ENCODE measurements at regions not wholly inside any gene's neighbourhood (a gene's known extent, or its start where the extent isn't known, plus 50 kb on each side); places are given as distances from the start of the nearest gene placed in this dataset.

DNA sequence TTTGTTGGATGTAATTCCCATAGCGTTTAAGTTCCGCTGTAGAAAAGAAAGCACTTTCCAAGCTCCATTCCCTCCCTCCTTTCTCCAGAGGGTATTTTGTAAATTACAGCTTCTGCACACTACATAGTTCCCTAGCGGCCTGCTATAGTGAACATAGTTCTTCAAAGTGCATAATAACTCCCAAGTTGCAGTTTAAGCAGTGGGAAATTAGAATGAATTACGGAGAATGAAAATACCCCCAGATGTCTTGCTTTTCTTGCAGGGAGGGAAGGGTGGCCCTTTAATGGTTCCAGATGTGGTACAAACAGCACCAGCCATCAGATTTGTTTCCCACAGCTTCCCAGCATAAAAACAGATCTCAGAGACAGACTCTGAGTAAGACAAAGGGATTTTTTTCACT, 893.9 kb downstream of the SUCLG1 start:
- TF ChIP-seq EZH2 (IDR thresholded peaks at IDR 0.05) (no peak), POLR2AphosphoS5 (IDR thresholded peaks at IDR 0.05; ENCODE audit: borderline replicate concordance, low read depth, low read length) (no peak), FOXP2 (optimal IDR thresholded peaks at IDR 0.05; ENCODE audit: control extremely low read depth, extremely low read length, insufficient read depth) (no peak)

Data from SK-N-MC (cell line).